Thyroid gland (tissue), 4 donors: ENCODE measurements at regions not wholly inside any gene's neighbourhood (a gene's known extent, or its start where the extent isn't known, plus 50 kb on each side); places are given as distances from the start of the nearest gene placed in this dataset.

Source experiments
- CTCF ChIP-seq, 6 experiments: fragments of 200-600 bp in 3 of 6; fragments of 450-650 bp in 3 of 6; sonication (generic) in 3 of 6; IDR thresholded peaks; one replicate each; pipeline ENCODE4 v1.5.1; 2016 to 2019; ENCODE audit warnings: antibody characterized with exemption in 6 of 6, mild to moderate bottlenecking in 2 of 6, inconsistent platforms in 1 of 6, moderate library complexity in 1 of 6
- POLR2A ChIP-seq, 2 donors: fragments of 450-650 bp; IDR thresholded peaks; one replicate each; pipeline ENCODE4 v1.6.1; 2017; ENCODE audit warnings: antibody characterized with exemption in 2 of 2, mild to moderate bottlenecking in 2 of 2, moderate library complexity in 1 of 2

GRCh38 chr7:106504645-106505044 lies 156.3 kb downstream of the CCDC71L start:
- TF ChIP-seq POLR2A (IDR thresholded peaks at IDR 0.05), result no peak
- TF ChIP-seq CTCF (IDR thresholded peaks at IDR 0.05), result no peak
